ENCODE measurements at regions not wholly inside any gene's neighbourhood (a gene's known extent, or its start where the extent isn't known, plus 50 kb on each side); places are given as distances from the start of the nearest gene placed in this dataset.
"Not testable (repeated sequence)": the region's sequence is repeated elsewhere in the genome, so short reads cannot be mapped to it uniquely, and the experiment has no call there.

GRCh38 chr13:38147050-38147449, 202.6 kb upstream of the UFM1 start:
- DNase-seq = no peak

GRCh38 chr13:38141792-38142191, 207.9 kb upstream of the UFM1 start:
- DNase-seq = no peak

DNA sequence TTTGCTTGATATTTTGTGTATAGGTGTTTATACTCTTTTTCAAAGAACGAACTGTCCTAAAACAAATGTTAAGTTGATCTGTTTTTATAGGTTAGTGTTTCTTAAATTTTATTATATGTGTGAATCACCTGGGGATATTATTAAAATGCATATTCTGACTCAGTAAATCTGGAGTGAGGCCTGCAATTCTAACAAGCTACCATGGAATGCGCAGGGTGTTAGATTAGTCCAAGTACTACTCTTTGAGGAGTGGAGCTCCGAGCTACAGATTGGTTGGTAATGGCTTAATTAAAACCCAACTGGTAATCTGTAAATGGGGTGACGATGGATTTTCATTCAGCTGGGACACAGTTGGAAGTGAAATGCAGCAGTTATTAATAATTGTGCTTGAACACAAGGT, 214.1 kb upstream of the UFM1 start:
- no peak for DNase-seq

DNA sequence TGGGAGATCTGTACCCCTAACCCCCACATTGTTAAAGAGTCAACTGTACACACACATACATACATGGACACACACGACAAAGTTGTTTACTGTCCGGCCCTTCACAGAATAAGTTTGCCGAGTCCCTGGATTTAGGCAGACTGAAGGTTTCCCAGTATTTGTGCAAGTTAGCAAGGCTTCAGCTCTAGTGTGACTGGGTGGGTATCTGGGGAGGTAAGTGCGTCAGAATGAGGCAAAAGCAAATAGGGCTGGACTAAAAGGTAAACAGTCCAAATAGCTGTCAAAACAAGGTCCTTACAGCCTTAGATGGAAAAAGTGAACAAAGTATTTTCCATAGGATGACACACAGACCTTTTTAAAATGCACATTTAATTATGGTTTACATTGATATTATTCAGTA, 228.4 kb upstream of the UFM1 start:
- no peak for DNase-seq

DNA sequence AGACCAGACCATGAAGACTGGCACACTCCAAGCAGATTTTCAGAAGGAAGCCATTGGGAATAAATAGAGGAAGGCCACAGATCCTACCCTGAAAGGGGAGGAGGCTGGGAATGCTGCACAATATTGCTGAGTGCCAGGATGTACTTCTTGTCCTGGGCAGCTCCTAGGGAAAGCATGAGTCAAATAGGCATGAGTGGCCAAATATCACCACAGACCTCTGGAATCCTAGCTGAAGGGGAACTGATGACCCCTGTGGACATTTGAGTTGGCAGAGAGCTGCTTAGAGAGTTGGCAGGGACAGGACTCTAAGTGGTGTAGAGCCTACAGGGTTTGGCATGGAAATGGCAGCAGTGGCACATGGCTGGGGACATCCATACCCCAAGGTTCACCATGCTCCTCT, 234.3 kb upstream of the TRPC4 start:
- DNase-seq = no peak

- DNase-seq = no peak
Observed at GRCh38 chr13:38099751-38100150, 230.2 kb upstream of the TRPC4 start.

GRCh38 chr13:38093425-38093824, 223.9 kb upstream of the TRPC4 start:
- no peak for DNase-seq

DNA sequence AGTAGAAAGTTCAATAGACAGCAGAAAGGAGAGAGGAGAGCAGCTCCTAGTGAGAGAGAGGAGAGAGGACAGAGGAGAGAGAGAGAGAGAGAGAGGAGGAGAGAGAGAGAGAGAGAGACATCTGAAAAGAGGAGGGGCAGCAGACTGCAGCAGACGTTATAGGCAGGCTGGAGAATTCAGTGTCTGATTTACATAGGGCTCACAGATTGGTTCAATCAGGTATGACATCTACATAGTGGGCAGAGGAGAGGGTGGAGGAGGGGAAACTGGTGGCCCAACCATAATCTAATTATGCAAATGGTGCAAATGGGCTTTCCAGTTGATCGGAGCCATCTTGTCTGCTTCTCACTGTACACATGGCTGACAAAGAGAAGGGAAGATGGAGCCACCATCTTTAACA, 221.3 kb upstream of the TRPC4 start:
- peak; percentile 14 to 49 for DNase-seq

GRCh38 chr13:38086721-38087120, 217.1 kb upstream of the TRPC4 start:
- no peak for DNase-seq

DNA sequence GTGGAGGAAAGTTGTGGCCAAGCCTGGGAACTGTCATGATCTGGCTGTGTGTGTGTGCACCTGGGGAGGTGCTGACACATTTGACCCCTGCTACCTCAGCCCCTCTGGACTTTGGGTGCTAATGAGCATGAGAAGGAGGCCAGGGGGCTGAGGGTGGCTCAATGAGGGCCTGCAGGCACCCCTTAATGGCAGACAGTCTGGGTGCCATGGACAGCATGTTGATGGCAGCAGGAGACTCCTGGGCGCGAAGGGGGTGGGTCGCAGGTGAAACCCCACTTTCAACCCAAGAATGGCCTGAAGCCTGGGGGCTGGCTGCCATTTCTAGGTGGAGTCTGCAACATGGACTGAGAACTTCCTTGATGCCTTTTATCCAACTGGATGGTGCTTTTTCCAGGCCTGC, 216.4 kb upstream of the TRPC4 start:
- no peak for DNase-seq

DNA sequence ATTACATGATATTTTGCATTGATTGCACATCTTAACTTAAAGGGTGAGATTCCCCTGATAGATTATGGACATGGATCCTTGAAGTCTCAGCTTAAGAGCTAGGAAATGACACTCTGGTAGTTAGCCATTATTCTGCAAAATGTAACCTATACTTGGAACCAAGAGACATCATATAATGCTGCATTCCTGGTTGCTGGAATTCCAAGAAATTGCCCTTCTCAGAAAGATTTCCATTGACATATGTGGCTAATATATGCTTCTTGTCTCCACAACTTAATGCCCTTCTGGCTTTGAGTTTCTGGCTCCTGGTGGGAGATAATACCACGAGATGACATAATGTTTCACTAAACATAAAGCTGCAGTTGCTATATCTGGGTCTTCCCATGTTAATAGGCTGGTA, 204.4 kb upstream of the TRPC4 start:
- no peak for DNase-seq

GRCh38 chr13:38072696-38073095, 203.1 kb upstream of the TRPC4 start:
- DNase-seq = no peak

DNA sequence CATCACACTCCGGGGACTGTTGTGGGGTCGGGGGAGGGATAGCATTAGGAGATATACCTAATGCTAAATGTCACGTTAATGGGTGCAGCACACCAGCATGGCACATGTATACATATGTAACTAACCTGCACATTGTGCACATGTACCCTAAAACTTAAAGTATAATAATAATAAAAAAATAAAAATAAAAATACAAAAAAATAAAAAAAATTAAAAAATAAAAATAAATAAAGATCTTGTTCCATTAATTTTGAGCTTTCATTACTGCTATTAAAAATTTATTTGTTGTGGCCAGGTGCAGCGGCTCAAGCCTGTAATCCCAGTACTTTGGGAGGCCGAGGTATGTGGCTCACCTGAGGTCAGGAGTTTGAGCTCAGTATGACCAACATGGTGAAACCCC, 201.8 kb upstream of the TRPC4 start:
- not testable (repeated sequence) for DNase-seq

GRCh38 chr13:38053896-38054295, 184.3 kb upstream of the TRPC4 start:
- DNase-seq = no peak

DNA sequence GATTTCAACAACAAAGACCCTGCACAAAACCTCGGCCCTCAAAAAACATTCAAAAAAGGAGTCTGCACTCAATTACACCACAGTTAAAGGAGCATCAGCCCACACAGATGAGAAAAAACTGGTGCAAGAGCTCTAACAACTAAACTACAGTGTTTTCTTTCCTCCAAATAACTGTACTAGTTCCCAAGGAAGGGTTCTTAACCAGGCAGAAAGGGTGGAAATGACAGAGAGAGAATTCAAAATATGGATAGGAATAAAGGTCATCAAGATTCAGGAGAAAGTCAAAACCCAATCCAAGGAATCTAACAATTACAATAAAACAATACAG, 176.4 kb upstream of the TRPC4 start:
- no peak for DNase-seq

- peak; percentile 16 to 53 for DNase-seq
Observed at GRCh38 chr13:38045278-38046048, 175.9 kb upstream of the TRPC4 start.

DNA sequence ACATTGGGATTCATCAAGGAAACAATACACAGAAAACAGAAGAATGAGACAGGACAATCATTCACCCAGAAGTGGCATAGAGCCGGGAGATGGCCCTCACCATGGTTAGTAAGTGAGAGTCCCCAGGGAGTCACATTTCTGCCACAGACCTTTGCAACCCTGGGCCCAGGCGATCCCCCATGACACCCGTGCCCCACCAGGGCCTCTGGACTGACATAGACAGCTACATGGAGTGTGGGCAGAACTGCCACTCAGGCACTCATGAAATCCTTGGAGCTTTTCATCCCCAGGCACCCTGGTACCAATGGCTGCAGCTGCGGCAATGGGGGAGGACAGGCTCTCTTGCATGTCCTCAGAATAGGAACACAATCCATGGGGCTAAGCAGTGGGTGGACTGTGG, 174.5 kb upstream of the TRPC4 start:
- no peak for DNase-seq

DNA sequence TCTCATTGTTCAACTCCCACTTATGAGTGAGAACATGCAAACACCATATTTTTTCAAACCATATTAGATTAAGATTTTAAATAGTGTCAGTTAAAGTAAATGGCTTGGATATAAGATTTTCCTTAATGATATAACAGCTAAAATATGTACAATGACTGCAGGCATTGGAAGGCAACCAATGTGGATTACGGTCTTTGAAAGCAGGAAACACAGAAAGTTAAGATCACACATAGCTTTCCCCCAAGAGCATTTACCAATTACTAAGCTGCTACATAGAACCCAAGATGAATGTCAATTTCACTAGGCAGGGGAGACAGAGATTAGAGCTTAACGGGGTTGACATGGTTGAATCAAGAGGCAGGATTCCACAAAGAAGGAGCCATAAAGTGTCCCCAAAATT, 173.2 kb upstream of the TRPC4 start:
- DNase-seq = no peak

- DNase-seq = no peak
Observed at GRCh38 chr13:38024431-38024830, 154.9 kb upstream of the TRPC4 start.

DNA sequence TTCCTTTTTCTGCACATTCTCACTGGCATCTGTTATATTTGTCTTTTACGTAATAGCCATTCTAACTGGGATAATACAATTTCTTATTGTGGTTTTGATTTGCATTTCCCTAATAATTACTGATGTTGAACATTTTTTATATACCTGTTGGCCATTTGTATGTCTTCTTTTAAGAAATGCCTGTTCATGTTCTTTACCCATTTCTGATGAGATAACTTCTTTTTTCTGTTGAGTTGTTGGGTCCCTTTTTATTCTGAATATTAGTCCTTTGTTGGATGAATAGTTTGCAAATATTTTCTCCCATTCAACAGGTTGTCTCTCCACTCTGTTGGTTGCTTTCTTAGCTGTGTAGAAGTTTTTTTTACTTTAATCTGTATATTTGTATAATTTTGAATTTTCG, 147.7 kb upstream of the TRPC4 start:
- no peak for DNase-seq

DNA sequence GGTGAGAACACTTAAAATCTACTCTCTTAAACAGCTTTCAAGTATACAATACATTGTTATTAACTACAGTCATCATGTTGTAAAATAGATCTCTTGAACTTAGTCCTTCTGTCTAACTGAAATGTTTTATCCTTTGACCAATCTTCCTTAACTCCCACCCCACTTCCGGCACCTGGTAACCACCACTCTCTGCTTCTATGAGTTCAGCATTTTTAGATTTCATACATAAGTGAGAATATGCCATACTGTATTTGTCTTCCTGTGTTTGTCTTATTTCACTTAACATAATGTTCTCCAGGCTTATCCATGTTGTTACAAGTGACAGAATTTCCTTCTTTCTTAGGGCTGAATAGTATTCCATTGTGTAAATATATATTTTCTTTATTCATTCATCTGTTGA, 144.1 kb upstream of the TRPC4 start:
- DNase-seq = no peak

- no peak for DNase-seq
Observed at GRCh38 chr13:38012096-38012495, 142.5 kb upstream of the TRPC4 start.

GRCh38 chr13:38008636-38009035, 139.1 kb upstream of the TRPC4 start:
- DNase-seq = peak in 1 of 2 experiments; percentile 4

DNA sequence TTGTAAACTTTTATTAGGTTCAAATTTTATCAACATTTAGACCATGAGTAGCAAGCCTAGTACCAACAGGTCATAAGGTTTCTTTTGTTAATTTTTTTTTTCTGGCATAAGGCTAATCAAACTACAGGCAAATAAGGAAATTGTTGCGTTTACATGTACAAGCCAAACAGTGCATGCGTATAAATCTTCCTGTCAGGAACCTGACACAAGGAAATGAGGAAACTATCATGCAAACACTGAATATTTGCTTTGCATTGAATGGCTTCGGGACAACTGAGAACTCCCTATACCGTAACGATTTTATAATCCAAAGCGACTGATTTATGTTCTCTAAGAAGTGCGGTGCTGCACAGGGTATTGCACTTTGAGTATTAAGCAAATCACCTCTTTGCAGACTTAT, 133.0 kb upstream of the TRPC4 start:
- no peak for DNase-seq

DNA sequence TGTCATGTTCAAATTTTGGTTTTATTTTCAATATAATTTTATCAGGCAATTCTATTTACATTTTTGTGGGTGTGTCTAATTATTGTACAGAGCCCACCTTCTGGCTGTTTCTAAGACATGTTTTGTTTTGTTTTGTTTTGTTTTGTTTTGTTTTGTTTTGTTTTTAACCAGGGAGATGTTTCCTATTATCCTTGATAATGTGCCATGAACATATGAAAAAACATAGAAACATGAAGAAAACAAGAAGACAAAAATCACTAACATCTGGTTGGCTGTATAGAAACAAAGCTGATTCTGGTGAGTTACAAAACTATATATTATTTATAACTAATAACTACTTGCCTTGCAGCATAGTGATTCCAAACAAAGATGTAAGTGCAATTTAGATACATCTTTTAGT, 128.1 kb upstream of the TRPC4 start:
- no peak for DNase-seq

GRCh38 chr13:37995092-37995491, 125.5 kb upstream of the TRPC4 start:
- DNase-seq = peak; percentile 34 to 69

Data from NCI-H524 (cell line).